Right cardiac atrium (tissue), 5 donors: ENCODE measurements at regions not wholly inside any gene's neighbourhood (a gene's known extent, or its start where the extent isn't known, plus 50 kb on each side); places are given as distances from the start of the nearest gene placed in this dataset.
"Not testable (repeated sequence)": the region's sequence is repeated elsewhere in the genome, so short reads cannot be mapped to it uniquely, and the experiment has no call there.

Experiments used
- ATAC-seq, 2 donors: fragments of 200-7000 bp; cut with Tn5 transposase; one replicate each; pipeline versions ENCODE4 v1.8.0 to v1.9.1; 2020; ENCODE audit warnings: moderate library complexity in 2 of 2, mild to moderate bottlenecking in 1 of 2
- DNase-seq, 3 donors: peaks; one replicate each; pipeline ENCODE4 v3.0.0-alpha.2; 2020
- H3K27ac ChIP-seq: one replicate; pipeline ENCODE4 v1.5.1; 2013; ENCODE audit warnings: mild to moderate bottlenecking, low read length, control low read depth, moderate library complexity
- H3K27me3 ChIP-seq: one replicate; pipeline ENCODE4 v1.6.1; 2013; ENCODE audit not compliant: control insufficient read depth, insufficient read depth
- H3K4me1 ChIP-seq: one replicate; pipeline ENCODE4 v1.6.1; 2013; ENCODE audit warnings: low read length; ENCODE audit not compliant: control insufficient read depth, insufficient read depth
- H3K4me3 ChIP-seq: one replicate; pipeline ENCODE4 v1.5.1; 2013; ENCODE audit warnings: low read length, control low read depth
- H3K9me3 ChIP-seq: one replicate; pipeline ENCODE4 v1.6.1; 2013; ENCODE audit warnings: low read length; ENCODE audit not compliant: control insufficient read depth
- WGBS: extraction: QIAGEN DNeasy Blood & Tissue Kit; methylation state at CpG from one replicate; pipeline ENCODE4 v1.1.7; 2013; 5-methylcytosine and 5-hydroxymethylcytosine counted together
- intact Hi-C, 4 donors: fragments of 100-400 bp; cut with DNase I; formaldehyde crosslinking; loops; one replicate each; pipeline versions ENCODE4 v1.11.0 to v1.14.0; 2022 to 2023
- donor health status: healthy with polysubstance abuse.
- donor health status: DM: no; HTN: yes; CAD: no.
- donor health status: DM: no; HTN: no; CAD: no.
- donor health status: DM: no; HTN: yes; CAD: no; lungs with severe emphysema.
- donor health status: DM: yes; HTN: yes; CAD: no.

DNA sequence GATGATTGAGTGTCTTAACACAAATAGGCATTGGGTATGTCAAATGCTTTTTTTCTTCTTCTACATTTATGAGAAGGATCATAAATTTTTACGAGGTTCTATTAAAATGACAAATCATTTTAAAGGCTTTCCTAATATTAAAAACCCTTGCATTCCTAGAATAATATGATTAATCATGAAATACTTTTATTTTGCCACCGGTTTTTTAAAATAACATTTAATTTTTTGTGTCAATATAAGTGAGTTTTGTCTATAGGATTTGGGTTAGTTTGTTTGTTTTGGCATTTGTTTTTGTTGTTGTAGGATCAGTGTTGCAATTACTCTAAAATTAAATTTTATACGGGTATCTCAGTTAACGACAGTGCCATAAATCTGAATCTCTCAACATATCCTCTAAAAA, 169.7 kb upstream of the STK26 start:
- H3K27ac ChIP-seq: no peak overlapping the region
- H3K4me3 ChIP-seq: no peak overlapping the region
- 84% methylated on average over 4 of the region's 4 CpGs for WGBS
- H3K9me3 ChIP-seq: no peaks in the 10 kb centered on the region
- no peaks in the 10 kb centered on the region for H3K27me3 ChIP-seq
- DNase-seq (no peak), ATAC-seq (no peak)
- intact Hi-C loops: no loop called here
- H3K4me1 ChIP-seq: no peaks in the 10 kb centered on the region

DNA sequence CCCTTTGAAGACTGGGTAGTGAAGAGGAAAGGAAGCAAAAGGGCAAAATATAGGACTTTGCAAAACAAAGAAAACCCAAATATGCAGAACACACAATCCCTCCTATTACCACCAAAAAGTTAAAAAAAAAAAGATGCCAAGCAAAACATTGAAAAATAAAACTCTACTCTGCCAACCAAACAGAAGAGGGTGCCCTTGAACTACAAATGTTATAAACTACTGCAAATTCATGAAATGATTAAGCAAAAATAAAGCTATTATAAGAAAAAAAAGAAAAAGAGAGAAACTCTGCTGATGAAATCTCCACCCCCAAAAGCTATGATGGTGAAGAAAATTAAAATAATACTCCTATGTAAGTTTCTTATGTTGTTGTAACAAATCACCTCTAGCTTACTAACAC, 168.5 kb upstream of the STK26 start:
- DNase-seq (no peak), ATAC-seq (no peak)
- intact Hi-C loops: no loop called here
- Histone ChIP-seq H3K9me3 (no peaks in the 10 kb centered on the region), H3K27ac (no peak overlapping the region), H3K4me3 (no peak overlapping the region), H3K4me1 (no peaks in the 10 kb centered on the region), H3K27me3 (no peaks in the 10 kb centered on the region)

DNA sequence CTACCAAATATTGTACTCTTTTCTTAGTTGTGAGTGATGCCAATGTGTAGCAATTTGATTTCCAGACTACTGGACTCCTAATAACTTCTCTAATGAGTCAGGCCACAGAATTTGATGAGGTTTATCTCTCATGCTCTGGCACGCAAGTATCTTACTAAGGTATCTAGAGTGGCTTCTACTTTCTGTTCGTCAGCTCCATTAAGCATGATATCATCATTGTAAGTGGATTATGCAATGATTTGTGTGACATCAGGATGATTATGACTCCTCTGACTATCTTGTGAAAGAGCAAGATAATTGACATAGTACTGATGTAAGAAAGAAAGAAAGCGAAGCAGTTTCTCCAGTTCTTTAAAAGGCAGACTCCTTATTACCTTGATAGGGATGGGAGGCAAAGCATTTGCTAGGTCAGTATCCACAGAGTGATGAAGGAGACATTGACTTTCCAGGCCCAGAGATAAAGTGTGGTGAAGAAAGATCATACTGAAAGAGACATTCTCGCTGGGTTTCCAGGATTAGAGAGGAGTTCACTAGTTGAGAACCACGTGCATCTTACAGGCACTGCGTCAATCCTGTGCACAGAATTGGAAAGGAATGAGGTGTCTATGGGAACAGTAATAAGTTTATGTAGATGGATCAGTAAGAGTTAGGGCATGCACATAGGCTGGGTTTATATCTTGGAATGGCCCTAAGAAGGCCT, 161.9 kb upstream of the STK26 start:
- H3K9me3 ChIP-seq: no peaks in the 10 kb centered on the region
- DNase-seq: no peak

DNA sequence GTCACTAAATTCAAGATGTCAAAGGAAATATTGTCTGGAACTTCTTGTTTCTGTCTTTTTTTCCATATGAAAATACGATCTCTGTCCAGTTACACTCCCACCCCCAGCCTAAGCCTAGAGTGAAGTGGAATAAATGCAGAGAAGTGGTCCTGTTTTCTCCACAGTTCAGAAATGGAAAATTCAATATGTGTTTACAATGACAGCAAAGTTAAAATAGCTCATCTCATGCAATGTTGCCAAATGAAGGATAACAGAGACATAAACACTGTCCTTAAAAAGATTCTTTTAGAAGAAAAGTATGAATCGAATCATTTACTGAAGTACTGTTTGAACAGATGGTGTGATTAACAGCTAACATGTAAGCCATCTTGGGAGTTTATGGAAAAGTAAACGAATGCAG, 160.8 kb upstream of the STK26 start:
- WGBS: 78% methylated on average over 3 of the region's 3 CpGs
- intact Hi-C loops: no loop called here
- Histone ChIP-seq H3K4me3 (no peak overlapping the region), H3K4me1 (no peaks in the 10 kb centered on the region), H3K27ac (no peak overlapping the region), H3K9me3 (no peaks in the 10 kb centered on the region), H3K27me3 (no peaks in the 10 kb centered on the region)
- ATAC-seq (no peak), DNase-seq (no peak)

More for the DNA sequence above, 161.9 kb upstream of the STK26 start:
- H3K4me3 ChIP-seq: no peak overlapping the region
- 84% methylated on average over 6 of the region's 6 CpGs for WGBS
- H3K4me1 ChIP-seq: no peaks in the 10 kb centered on the region
- H3K27ac ChIP-seq: no peak overlapping the region
- H3K27me3 ChIP-seq: no peaks in the 10 kb centered on the region
- no peak for ATAC-seq
- intact Hi-C loops: no loop called here

DNA sequence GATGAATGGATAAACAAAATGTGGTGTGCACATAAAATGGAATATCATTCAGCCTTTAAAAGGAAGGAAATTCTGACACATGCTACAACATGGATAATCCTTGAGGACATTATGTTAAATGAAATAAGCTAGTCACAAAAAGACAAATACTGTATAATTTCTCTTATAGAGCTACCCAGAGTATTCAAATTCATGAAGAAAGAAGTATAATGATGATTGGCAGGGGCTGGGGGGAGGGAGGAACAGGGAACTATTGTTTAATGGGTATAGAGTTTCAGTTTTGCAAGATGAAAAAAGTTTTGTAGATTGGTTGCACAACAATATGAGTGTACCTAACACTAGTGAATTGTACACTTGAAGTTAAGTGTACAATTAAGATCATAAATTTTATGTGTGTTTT, 153.9 kb upstream of the STK26 start:
- no peak for ATAC-seq
- no peaks in the 10 kb centered on the region for H3K27me3 ChIP-seq

DNA sequence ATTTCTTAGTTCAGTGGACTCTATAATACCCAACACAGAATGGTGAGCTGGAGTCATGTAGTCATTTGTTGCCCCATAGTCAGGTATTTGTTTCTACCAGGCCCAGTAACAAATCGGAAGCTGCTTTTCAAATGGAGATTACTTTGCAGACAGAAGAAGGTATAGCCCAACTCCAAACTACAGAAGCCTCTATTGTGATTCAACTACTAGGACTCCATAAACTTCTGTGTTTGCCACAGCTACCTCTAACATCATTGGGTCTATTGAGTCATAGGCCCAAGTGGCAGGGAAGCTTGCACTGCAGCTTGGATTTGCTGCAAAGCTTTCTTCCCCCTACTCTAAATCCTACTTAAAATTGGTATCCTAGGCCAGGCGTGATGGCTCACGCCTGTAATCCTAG, 148.8 kb upstream of the STK26 start:
- Histone ChIP-seq H3K4me1 (no peaks in the 10 kb centered on the region), H3K27me3 (no peaks in the 10 kb centered on the region), H3K9me3 (no peaks in the 10 kb centered on the region), H3K27ac (no peak overlapping the region), H3K4me3 (no peak overlapping the region)
- DNase-seq: no peak
- no peak for ATAC-seq
- intact Hi-C loops: no loop called here
- WGBS: 97% methylated on average over 2 of the region's 3 CpGs

More for the DNA sequence above, 153.9 kb upstream of the STK26 start:
- intact Hi-C loops: no loop called here
- H3K9me3 ChIP-seq: no peaks in the 10 kb centered on the region
- H3K27ac ChIP-seq: no peak overlapping the region
- DNase-seq: no peak
- H3K4me3 ChIP-seq: no peak overlapping the region
- H3K4me1 ChIP-seq: no peaks in the 10 kb centered on the region

DNA sequence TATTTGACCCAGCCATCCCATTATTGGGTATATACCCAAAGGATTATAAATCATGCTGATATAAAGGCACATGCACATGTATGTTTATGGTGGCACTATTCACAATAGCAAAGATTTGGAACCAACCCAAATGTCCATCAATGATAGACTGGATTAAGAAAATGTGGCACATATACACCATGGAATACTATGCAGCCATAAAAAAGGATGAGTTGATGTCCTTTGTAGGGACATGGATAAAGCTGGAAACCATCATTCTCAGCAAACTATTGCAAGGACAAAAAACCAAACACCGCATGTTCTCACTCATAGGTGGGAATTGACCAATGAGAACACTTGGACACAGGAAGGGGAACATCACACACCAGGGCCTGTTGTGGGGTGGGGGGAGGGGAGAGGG, 147.3 kb upstream of the STK26 start:
- H3K4me3 ChIP-seq, H3K27me3 ChIP-seq, H3K9me3 ChIP-seq, H3K4me1 ChIP-seq, DNase-seq, H3K27ac ChIP-seq, intact Hi-C loops, ATAC-seq: not testable (repeated sequence)
- 100% methylated on average over 1 of the region's 1 CpG for WGBS

DNA sequence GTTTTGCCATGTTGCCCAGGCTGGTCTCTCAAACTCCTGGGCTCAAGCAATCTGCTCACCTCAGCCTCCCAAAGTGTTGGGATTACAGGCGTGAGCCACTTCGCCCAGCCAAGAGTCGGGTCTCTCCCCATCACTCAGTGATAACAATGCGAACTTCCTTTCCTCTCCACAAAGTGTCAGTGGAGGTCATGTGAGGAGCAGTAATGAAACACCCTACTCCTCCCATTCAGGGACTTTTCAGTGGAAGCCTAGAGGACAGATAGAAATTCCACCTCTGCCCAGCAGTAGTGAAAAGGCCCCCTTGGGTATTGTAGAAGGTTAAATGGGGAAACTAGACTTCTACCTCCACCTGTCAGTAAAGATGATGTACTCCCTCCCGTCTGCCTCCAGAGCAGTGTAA, 141.9 kb upstream of the STK26 start:
- DNase-seq (no peak), ATAC-seq (no peak)
- Histone ChIP-seq H3K9me3 (no peaks in the 10 kb centered on the region), H3K27ac (no peak overlapping the region), H3K27me3 (no peaks in the 10 kb centered on the region), H3K4me1 (no peaks in the 10 kb centered on the region), H3K4me3 (no peak overlapping the region)
- intact Hi-C loops: no loop called here
- 24% methylated on average over 5 of the region's 5 CpGs for WGBS

DNA sequence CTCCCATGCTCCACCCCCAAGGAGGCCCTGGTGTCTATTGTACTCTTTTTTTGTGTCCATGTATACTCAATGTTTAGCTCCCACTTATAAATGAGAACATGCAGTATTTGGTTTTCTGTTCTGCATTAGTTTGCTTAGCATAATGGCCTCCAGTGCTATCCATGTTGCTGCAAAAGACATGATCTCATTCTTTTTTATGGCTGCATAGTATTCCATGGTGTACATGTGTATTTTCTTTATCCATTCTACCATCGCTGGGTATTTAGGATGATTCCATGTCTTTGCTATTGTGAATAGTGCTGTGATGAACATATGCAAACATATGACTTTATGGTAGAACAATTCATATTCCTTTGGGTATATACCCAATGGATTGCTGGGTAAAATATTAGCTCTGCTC, 138.1 kb upstream of the STK26 start:
- intact Hi-C loops, H3K27ac ChIP-seq, DNase-seq, H3K4me1 ChIP-seq, ATAC-seq, H3K9me3 ChIP-seq, H3K4me3 ChIP-seq, H3K27me3 ChIP-seq: not testable (repeated sequence)
- 96% methylated on average over 1 of the region's 1 CpG for WGBS

DNA sequence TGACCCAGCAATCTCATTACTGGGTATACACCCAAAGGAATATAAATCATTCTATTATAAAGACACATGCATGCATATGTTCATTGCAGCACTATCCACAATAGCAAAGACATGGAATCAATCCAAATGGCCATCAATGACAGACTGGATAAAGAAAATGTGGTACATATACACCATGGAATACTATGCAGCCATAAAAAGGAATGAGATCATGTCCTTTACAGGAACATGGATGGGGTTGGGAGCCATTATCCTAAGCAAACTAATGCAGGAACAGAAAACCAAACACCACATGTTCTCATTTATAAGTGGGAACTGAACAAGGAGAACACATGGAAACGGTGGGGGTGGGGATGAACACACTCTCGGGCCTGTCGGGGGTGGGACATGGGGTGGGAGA, 129.2 kb upstream of the STK26 start:
- H3K4me3 ChIP-seq, DNase-seq, H3K9me3 ChIP-seq, intact Hi-C loops, H3K27ac ChIP-seq, ATAC-seq, H3K27me3 ChIP-seq, H3K4me1 ChIP-seq: not testable (repeated sequence)
- WGBS: 59% methylated on average over 3 of the region's 3 CpGs

DNA sequence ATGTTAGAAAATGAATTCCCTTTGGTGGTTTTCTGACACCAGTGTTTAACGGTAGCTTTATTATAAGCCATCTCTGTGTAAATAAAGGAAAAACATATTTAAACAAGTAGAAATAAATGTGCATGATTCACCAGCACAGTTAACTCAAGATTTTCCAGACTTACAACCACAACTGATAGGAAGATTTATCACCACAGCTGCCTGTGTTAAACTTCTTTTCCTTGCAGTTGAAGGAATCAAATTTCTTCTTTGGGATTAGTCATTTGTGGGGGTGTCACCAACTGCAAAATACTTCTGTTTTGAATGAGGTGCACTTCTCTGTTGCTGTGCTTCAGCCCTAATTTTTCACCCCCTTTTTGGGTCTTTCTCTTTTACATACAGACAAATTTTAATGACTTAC, 128.1 kb upstream of the STK26 start:
- intact Hi-C loops: no loop called here
- DNase-seq: no peak
- ATAC-seq: no peak
- H3K9me3 ChIP-seq: no peaks in the 10 kb centered on the region
- no peaks in the 10 kb centered on the region for H3K27me3 ChIP-seq
- whole genome bisulfite sequencing: 51% methylated on average over 1 of the region's 1 CpG
- H3K4me1 ChIP-seq: no peaks in the 10 kb centered on the region
- H3K27ac ChIP-seq: no peak overlapping the region
- no peak overlapping the region for H3K4me3 ChIP-seq

DNA sequence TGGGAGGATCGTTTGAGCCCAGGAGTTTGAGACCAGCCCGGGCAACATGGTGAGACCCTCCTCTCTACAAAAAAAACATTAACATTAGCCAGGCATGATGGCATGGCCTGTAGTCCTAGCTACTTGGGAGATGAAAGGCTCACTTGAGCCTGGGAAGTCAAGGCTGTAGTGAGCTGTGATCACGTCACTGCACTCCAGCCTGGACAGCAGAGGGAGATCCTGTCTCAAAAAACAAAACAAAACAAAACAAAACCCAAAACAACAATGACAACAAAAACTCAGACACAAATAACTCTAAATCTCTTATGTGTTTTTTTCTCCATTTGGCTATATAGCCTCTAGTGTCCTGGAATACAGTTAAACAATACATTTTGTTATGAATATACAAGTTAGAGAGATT, 127.3 kb upstream of the STK26 start:
- Histone ChIP-seq H3K9me3 (no peaks in the 10 kb centered on the region), H3K4me1 (no peaks in the 10 kb centered on the region), H3K4me3 (no peak overlapping the region), H3K27ac (no peak overlapping the region), H3K27me3 (no peaks in the 10 kb centered on the region)
- no peak for DNase-seq
- no peak for ATAC-seq
- intact Hi-C loops: no loop called here
- 64% methylated on average over 3 of the region's 3 CpGs for WGBS
